ENCODE measurements at regions not wholly inside any gene's neighbourhood (a gene's known extent, or its start where the extent isn't known, plus 50 kb on each side); places are given as distances from the start of the nearest gene placed in this dataset.
"Not testable (repeated sequence)": the region's sequence is repeated elsewhere in the genome, so short reads cannot be mapped to it uniquely, and the experiment has no call there.

DNA sequence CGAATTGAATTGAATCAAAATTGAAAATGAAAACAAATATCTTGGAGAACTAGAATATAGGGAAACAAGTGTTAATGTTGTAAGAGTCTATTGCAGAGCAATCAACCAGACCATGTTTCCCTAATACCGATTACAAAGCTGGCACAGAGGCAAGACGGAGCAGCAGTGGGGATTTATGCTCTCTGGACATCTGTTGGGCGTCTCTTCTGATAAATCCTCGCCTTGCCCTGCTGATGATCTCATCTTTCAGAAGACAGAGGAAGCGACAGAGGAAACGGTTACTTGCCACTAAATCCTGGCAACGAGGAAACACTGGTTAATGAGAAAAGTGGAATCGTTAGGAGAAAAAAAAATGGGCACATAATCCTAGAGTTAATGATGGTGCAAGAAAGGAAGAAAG is 112.4 kb upstream of the RRN3 start:
- H3K4me2 ChIP-seq (replicated peaks; ENCODE audit: low read depth, low read length, poor library complexity, severe bottlenecking); intact Hi-C loops (cut with micrococcal nuclease); POLR2A ChIA-PET; DNase-seq; H3K4me3 ChIP-seq (ENCODE audit: control extremely low read depth in 1 of 5, extremely low read depth in 1 of 5, insufficient read depth in 1 of 5, low read depth in 2 of 5, low read length in 4 of 5); H3K4me3 Mint-ChIP-seq; CTCF ChIA-PET; H3K27me3 ChIP-seq (replicated peaks in 1 of 4; ENCODE audit: control extremely low read depth in 1 of 4, control insufficient read depth in 3 of 4, insufficient read depth in 4 of 4, low read length in 3 of 4); H3K4me1 Mint-ChIP-seq; H3K36me3 ChIP-seq (replicated peaks in 1 of 2; ENCODE audit: control extremely low read depth in 1 of 2, control insufficient read depth in 1 of 2, extremely low read depth in 1 of 2, insufficient read depth in 2 of 2, low read length in 1 of 2); H4K20me1 ChIP-seq (ENCODE audit: control insufficient read depth, insufficient read depth, low read length, poor library complexity, severe bottlenecking); H3K4me1 ChIP-seq (ENCODE audit: control insufficient read depth in 2 of 2, insufficient read depth in 2 of 2, low read length in 2 of 2); H2AFZ ChIP-seq (ENCODE audit: insufficient read depth, low read depth, low read length, poor library complexity, severe bottlenecking); H3K27ac Mint-ChIP-seq; ATAC-seq (ENCODE audit: low read depth); H3K9ac ChIP-seq (ENCODE audit: low read length); H3K27me3 Mint-ChIP-seq; H3K9me3 ChIP-seq (ENCODE audit: control extremely low read depth in 1 of 3, control insufficient read depth in 2 of 3, insufficient read depth in 1 of 3, low read length in 2 of 3); H3K27ac ChIP-seq (ENCODE audit: low read length in 2 of 2); H3K9me3 Mint-ChIP-seq (ENCODE audit: insufficient read depth); H3K79me2 ChIP-seq (ENCODE audit: control insufficient read depth, insufficient read depth, low read length): not testable (repeated sequence)
- no CpG with 5 or more reads among the region's 9 CpGs for WGBS (ENCODE audit: insufficient coverage)

DNA sequence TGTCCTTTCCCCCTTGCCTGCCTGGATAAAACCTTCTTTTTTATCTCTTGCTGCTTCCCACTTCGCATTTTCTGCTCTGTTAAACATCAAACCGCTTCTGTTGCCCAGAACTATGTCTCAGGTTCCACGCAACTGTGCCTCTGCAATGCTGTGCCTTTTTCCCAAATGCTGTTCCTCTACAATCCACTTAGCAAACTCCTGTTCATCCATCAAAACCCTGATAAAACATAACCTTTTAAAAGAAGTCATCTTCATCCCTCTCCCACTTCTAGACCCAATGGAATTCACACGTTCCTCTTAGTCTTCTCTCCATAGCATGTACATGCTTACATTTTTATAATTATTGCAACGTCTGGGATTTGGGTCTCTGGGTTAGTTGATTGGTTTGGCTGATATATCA is 111.9 kb upstream of the RRN3 start:
- H3K9me3 ChIP-seq (ENCODE audit: control extremely low read depth in 1 of 3, control insufficient read depth in 2 of 3, insufficient read depth in 1 of 3, low read length in 2 of 3); H3K4me2 ChIP-seq (replicated peaks; ENCODE audit: low read depth, low read length, poor library complexity, severe bottlenecking); intact Hi-C loops (cut with micrococcal nuclease); H3K9ac ChIP-seq (ENCODE audit: low read length); H3K27ac Mint-ChIP-seq; H3K9me3 Mint-ChIP-seq (ENCODE audit: insufficient read depth); H3K4me3 ChIP-seq (ENCODE audit: control extremely low read depth in 1 of 5, extremely low read depth in 1 of 5, insufficient read depth in 1 of 5, low read depth in 2 of 5, low read length in 4 of 5); H3K4me3 Mint-ChIP-seq; ATAC-seq (ENCODE audit: low read depth); H3K36me3 ChIP-seq (replicated peaks in 1 of 2; ENCODE audit: control extremely low read depth in 1 of 2, control insufficient read depth in 1 of 2, extremely low read depth in 1 of 2, insufficient read depth in 2 of 2, low read length in 1 of 2); CTCF ChIA-PET; H3K4me1 Mint-ChIP-seq; H3K4me1 ChIP-seq (ENCODE audit: control insufficient read depth in 2 of 2, insufficient read depth in 2 of 2, low read length in 2 of 2); H3K79me2 ChIP-seq (ENCODE audit: control insufficient read depth, insufficient read depth, low read length); H3K27ac ChIP-seq (ENCODE audit: low read length in 2 of 2); H3K27me3 ChIP-seq (replicated peaks in 1 of 4; ENCODE audit: control extremely low read depth in 1 of 4, control insufficient read depth in 3 of 4, insufficient read depth in 4 of 4, low read length in 3 of 4); H2AFZ ChIP-seq (ENCODE audit: insufficient read depth, low read depth, low read length, poor library complexity, severe bottlenecking); H4K20me1 ChIP-seq (ENCODE audit: control insufficient read depth, insufficient read depth, low read length, poor library complexity, severe bottlenecking); H3K27me3 Mint-ChIP-seq; DNase-seq; POLR2A ChIA-PET: not testable (repeated sequence)
- 80% methylated on average over 1 of the region's 5 CpGs for WGBS (ENCODE audit: insufficient coverage)

DNA sequence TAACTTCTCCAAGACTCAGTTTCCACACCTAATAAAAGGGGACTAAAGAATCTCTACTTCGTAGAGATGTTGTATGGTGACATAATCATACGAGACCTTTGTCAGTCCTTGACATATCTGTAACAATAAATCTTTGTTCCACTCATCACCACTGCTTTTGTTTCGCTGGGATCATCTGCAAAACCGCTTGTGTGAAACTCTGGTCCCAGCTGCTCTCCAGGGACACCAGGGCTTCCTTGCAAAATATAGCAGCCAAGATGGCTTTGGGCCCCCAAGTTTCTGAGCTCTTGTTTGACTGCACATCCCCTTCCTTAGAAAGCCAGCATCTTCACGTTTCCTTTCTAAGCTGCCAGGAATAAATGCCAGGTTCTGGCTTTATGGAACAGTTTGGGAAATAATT is 110.5 kb upstream of the RRN3 start:
- H3K4me3 ChIP-seq (ENCODE audit: control extremely low read depth in 1 of 5, extremely low read depth in 1 of 5, insufficient read depth in 1 of 5, low read depth in 2 of 5, low read length in 4 of 5); POLR2A ChIA-PET; H3K36me3 ChIP-seq (replicated peaks in 1 of 2; ENCODE audit: control extremely low read depth in 1 of 2, control insufficient read depth in 1 of 2, extremely low read depth in 1 of 2, insufficient read depth in 2 of 2, low read length in 1 of 2); H3K27me3 ChIP-seq (replicated peaks in 1 of 4; ENCODE audit: control extremely low read depth in 1 of 4, control insufficient read depth in 3 of 4, insufficient read depth in 4 of 4, low read length in 3 of 4); H3K9me3 ChIP-seq (ENCODE audit: control extremely low read depth in 1 of 3, control insufficient read depth in 2 of 3, insufficient read depth in 1 of 3, low read length in 2 of 3); CTCF ChIA-PET; H3K4me3 Mint-ChIP-seq; H3K9ac ChIP-seq (ENCODE audit: low read length); H3K4me2 ChIP-seq (replicated peaks; ENCODE audit: low read depth, low read length, poor library complexity, severe bottlenecking); H2AFZ ChIP-seq (ENCODE audit: insufficient read depth, low read depth, low read length, poor library complexity, severe bottlenecking); H3K27ac Mint-ChIP-seq; H4K20me1 ChIP-seq (ENCODE audit: control insufficient read depth, insufficient read depth, low read length, poor library complexity, severe bottlenecking); H3K9me3 Mint-ChIP-seq (ENCODE audit: insufficient read depth); H3K27me3 Mint-ChIP-seq; DNase-seq; H3K4me1 Mint-ChIP-seq; H3K4me1 ChIP-seq (ENCODE audit: control insufficient read depth in 2 of 2, insufficient read depth in 2 of 2, low read length in 2 of 2); intact Hi-C loops (cut with micrococcal nuclease); ATAC-seq (ENCODE audit: low read depth); H3K79me2 ChIP-seq (ENCODE audit: control insufficient read depth, insufficient read depth, low read length); H3K27ac ChIP-seq (ENCODE audit: low read length in 2 of 2): not testable (repeated sequence)
- no CpG with 5 or more reads among the region's 5 CpGs for WGBS (ENCODE audit: insufficient coverage)

DNA sequence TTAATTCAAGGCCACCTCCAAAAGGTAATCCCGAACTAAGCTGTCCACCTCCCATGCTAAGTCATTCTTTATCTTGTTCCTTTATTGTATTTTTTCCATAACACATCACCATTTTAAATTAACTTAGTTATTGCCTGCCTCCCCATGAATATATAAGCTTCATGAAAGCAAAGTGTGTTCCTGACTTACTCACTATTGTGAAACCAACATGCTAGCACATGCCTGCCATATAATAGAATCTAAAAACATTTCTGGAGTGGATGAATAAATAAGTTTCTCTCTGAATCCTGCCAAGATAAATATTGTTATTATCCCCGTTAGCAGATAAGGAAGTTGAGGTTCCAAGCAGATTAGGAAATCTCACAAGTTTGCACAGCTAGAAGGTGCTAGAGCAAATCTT is 98.7 kb upstream of the RRN3 start:
- H3K4me3 ChIP-seq (ENCODE audit: control extremely low read depth in 1 of 5, extremely low read depth in 1 of 5, insufficient read depth in 1 of 5, low read depth in 2 of 5, low read length in 4 of 5); POLR2A ChIA-PET; H3K79me2 ChIP-seq (ENCODE audit: control insufficient read depth, insufficient read depth, low read length); H3K9me3 Mint-ChIP-seq (ENCODE audit: insufficient read depth); H3K27ac ChIP-seq (ENCODE audit: low read length in 2 of 2); H2AFZ ChIP-seq (ENCODE audit: insufficient read depth, low read depth, low read length, poor library complexity, severe bottlenecking); H3K27me3 Mint-ChIP-seq; DNase-seq; H3K9me3 ChIP-seq (ENCODE audit: control extremely low read depth in 1 of 3, control insufficient read depth in 2 of 3, insufficient read depth in 1 of 3, low read length in 2 of 3); H3K27ac Mint-ChIP-seq; H3K36me3 ChIP-seq (replicated peaks in 1 of 2; ENCODE audit: control extremely low read depth in 1 of 2, control insufficient read depth in 1 of 2, extremely low read depth in 1 of 2, insufficient read depth in 2 of 2, low read length in 1 of 2); ATAC-seq (ENCODE audit: low read depth); CTCF ChIA-PET; H3K4me3 Mint-ChIP-seq; H3K4me2 ChIP-seq (replicated peaks; ENCODE audit: low read depth, low read length, poor library complexity, severe bottlenecking); intact Hi-C loops (cut with micrococcal nuclease); H3K4me1 Mint-ChIP-seq; H3K4me1 ChIP-seq (ENCODE audit: control insufficient read depth in 2 of 2, insufficient read depth in 2 of 2, low read length in 2 of 2); H4K20me1 ChIP-seq (ENCODE audit: control insufficient read depth, insufficient read depth, low read length, poor library complexity, severe bottlenecking); H3K27me3 ChIP-seq (replicated peaks in 1 of 4; ENCODE audit: control extremely low read depth in 1 of 4, control insufficient read depth in 3 of 4, insufficient read depth in 4 of 4, low read length in 3 of 4); H3K9ac ChIP-seq (ENCODE audit: low read length): not testable (repeated sequence)
- WGBS (ENCODE audit: insufficient coverage) = no CpG with 5 or more reads among the region's 2 CpGs

Data from B cell (primary cell).